GM11168 (cell line): ENCODE measurements at regions not wholly inside any gene's neighbourhood (a gene's known extent, or its start where the extent isn't known, plus 50 kb on each side); places are given as distances from the start of the nearest gene placed in this dataset.
"Not testable (repeated sequence)": the region's sequence is repeated elsewhere in the genome, so short reads cannot be mapped to it uniquely, and the experiment has no call there.

ENCODE experiments used
- in situ Hi-C: fragments of 300-500 bp; cut with MboI; formaldehyde crosslinking; loops from one replicate; pipeline ENCODE4 v1.12.0; 2022; ENCODE audit warnings: low sequenced_read_pairs; ENCODE audit not compliant: unreplicated experiment

DNA sequence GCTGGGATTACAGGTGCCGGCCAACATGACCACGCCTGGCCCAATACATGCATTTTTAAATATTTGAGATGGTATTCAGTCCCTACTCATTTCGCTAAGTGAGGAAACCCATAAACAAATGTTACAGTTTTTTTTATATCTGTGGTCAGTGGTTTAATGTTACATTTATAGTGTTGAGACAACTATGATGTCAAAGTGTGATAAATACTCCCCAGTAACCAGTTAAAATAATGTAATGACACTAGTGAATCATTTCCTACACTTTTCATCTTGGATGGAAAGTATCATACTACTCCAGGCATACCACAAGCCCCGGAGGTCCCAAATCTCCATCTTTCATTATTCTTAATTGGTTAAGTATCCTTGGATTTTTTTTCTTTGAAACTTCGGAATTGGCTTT is 87.5 kb upstream of the KIF26B start:
- in situ Hi-C loops, result no loop called here

DNA sequence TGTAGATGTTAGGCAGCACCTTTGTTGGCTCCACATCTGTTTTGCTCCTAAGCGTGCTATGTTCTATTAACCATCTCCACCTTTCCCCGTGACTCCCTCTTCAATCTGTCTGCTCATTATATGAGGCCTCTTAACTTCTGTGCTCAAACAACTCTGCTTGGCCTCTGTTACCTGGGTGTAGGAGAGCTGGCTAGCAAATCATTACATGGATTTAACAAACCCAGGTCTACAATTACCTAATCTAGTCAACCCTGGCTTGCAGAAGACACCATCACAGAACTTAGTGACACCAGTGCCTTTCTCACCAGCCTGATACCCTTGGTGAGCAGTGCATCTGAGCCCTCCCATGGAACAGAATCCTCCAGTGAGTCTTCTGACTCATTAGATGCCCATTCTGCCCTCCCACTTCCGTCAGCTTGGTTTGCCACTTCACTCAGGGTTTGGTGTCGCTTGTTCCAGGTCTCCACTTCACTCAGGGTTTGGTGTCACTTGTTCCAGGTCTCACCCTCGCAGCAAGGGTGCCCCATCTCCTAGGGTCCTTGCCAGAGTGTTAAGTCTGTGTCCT is 92.0 kb upstream of the KIF26B start:
- in situ Hi-C loops, result no loop called here

DNA sequence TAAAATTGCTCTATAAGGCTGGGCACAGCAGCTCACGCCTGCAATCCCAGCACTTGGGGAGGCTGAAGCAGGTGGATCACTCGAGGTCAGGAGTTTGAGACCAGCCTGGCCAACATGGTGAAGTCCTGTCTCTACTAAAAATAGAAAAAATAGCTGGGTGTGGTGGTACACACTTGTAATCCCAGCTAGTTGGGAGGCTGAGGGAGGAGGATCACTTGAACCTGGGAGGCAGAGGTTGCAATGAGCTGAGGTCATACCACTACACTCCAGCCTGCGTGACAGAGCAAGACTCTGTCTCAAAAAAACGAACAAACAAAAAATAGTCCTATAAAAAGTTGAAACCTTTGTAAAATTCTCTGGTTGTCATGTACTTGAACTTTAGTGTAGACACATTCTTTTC is 93.0 kb upstream of the KIF26B start:
- in situ Hi-C loops, result not testable (repeated sequence)

DNA sequence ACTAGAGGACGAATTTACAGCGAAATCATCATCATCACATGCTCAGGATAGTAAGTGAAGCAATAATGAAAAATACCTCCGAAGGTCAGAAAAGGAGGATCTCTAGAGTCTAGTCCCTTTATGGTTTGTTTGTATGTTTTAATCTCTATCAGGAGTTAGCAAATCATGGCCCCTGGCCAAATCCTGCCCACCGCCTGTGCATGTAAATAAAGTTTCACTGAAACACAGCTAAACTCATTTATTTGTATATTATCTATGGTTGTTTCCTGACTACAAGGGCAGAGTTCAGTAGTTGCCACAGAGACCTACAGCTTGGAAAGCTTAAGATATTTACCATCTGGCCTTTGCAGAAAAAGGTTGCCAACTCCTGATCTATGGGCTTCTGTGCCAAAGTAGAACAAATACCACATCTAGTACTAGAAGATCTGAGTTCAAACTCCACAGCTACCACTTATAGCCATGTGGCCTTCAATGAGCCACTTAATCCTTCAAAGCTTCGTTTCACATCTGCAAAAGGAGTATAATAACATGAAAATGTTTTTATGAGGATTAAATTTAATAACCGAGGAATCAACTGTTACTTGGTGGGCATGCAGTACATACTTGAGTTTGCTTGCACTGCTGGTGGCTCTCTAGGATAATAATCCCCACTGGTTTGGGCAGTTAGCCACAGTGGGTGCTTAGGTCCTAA is 94.0 kb upstream of the KIF26B start:
- in situ Hi-C loops, result no loop called here

DNA sequence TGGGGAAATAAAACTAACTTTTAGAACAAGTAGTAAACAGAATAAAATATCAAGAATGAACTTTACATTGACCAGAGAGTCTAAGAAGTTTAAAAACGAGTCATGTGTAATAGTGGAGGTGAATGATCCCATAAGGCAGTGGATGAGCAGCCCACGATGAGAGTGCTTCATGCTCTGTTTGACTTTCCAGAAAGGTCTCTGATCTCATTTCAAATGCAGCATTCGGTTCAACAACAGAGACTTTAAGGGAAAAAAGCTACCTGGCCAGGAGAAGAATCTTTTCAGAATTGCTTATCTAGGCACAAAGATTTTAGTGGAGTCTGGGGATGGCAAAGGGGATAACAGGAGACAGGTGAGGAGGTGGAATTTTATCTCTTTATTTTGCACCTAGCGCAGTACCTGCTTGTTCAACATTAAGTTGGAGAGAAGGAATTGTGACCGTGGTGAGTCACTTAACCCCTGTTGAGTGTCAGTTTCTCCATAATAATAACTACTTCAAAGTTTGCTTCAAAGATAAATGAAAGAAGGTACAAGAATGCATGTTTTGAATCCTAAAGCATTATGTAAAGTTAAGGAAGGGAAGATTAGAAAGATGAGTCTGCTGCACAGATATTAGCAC is 94.9 kb upstream of the KIF26B start:
- in situ Hi-C loops, result no loop called here

DNA sequence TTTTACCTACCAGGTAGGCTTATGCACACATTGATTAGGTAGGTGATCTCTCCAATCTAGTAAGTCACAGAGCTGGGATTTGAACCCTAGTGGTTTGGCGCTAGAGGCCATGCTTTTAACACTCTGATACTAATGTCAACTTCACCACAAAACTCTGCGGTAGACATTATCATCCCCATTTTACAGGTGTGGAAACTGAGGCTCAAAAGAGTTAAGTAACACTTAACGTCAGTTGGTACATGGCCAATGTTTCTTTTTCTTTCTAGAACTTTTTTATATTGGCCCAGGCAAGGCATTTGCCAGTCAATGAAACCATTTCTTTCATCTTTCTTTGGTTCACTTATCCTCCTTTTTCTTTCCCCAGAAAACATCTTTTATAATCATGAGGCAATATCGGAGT is 95.9 kb upstream of the KIF26B start:
- in situ Hi-C loops, result no loop called here

DNA sequence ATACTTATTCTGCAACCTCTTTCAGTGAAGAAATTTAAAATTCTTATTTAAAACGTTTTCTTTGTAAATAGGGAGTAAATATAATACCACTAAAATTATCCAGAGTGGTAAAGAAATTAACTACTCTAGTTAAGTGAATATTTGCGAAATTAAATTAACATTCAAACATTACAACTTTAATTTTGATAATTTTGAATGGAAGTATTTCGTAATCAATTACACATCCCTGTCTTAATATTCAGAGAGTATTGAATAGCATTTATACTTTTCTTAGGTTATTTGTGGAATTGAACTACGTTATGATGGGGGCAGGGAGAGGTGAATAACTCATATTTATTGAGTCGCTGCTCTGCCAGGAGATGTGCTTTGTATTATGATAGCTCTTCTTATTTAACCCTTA is 96.3 kb upstream of the KIF26B start:
- in situ Hi-C loops, result no loop called here

DNA sequence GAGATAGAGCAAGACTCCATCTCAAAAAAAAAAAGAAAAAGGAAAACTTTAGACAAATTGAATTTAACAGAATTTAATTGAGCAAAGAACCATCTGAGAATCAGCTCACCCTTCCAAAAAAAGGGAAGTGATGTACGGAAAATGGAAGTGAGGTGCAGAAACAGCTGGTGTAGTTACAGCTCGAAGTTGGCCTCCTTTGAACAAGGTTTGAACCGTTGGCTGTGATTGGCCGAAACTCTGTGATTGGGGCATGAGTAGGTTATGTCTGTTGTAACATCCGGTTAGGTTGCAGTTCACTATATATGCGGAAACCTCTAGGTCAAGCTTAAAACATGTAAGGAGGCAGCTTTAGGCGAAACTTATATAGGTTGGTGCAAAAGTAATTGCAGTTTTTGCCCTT is 97.9 kb upstream of the KIF26B start:
- in situ Hi-C loops, result no loop called here

DNA sequence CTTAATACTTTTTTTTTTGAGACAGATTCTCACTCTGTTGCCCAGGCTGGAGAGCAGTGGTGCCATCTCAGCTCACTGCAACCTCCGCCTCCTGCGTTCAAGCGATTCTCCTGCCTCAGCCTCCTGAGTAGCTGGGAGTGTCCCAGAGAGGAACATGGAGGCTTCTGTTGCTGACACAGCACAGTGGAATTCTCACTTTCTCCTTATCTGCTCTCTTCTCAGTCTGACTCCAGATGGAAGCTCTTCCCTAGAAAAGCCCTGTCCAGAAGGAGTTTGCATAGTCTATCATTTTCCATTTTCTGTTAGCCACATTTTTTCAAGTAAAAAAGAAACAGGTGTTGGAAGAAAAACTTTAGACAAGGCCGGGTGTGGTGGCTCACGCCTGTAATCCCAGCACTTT is 98.5 kb upstream of the KIF26B start:
- in situ Hi-C loops, result not testable (repeated sequence)

DNA sequence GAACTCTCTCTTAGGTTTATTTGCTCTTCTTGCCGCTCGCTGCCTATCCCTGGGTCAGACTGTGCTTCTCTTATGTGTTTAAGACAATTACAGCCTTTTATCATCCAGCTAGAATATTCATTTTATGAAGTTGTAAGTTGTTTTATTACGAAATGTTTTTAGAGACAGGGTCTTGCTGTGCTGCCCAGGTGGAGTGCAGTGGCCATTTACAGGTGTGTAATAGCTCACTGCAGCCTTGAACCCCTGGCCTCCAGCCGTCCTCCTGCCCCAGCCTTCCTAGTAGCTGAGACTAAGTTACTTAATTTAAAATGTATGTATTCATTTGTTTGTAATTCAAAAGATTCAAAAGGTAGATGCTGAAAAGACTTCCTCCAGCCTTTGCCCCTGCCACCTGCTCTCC is 99.0 kb upstream of the KIF26B start:
- in situ Hi-C loops, result no loop called here

DNA sequence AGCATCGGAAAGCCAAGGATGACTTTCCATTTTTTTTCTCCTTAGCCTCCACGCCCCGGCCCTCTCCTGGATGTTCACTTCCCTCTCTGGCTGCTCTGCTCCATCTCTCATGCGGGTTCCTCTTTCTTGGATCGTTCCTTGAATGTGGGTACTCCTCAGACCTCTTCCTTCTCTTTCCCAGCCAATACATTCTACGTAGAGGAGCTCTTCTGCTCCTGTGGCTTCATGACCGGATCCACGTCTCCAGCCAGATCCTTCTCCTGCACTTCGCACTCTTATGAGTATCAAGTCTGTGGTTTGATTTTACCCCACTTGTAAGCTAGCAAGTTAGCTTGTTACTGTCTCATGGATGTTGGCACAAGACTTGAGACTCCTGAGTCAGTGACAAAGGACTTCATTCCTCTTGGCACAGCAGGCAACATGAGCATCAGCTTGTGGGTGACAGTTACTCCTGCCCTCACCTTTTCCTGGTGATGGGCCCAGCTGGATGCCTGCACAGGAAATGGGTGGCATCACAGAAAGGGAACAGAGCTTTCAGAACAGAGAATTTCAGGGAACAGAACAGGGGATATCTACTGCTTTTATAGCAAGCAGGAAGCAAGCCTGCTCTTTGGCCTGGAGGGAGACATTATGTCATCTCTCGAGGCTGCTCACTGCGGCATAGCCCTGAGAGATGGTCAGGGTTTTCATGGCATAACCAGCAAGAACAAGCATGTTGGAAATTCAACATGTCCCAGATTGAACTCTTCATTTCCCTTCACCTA is 100.1 kb upstream of the KIF26B start:
- in situ Hi-C loops, result no loop called here

DNA sequence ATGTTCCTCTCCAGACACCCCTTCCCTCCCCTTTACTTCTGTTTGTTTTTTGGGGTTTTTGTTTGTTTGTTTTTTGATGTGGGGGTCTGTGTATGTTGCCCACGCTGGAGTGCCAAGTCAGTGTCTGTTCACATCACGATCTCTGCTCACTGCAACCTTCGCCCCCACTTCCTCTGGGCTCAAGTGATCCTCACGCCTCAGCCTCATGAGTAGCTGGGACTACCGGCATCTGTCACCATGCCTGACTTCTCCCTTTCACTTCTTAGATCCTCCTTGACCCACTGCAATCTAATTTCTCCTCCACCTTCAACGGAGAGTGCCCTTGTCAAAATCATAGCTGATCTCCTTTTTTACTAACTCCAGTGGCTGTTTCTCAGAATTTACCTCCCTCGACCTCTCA is 100.7 kb upstream of the KIF26B start:
- in situ Hi-C loops, result no loop called here

DNA sequence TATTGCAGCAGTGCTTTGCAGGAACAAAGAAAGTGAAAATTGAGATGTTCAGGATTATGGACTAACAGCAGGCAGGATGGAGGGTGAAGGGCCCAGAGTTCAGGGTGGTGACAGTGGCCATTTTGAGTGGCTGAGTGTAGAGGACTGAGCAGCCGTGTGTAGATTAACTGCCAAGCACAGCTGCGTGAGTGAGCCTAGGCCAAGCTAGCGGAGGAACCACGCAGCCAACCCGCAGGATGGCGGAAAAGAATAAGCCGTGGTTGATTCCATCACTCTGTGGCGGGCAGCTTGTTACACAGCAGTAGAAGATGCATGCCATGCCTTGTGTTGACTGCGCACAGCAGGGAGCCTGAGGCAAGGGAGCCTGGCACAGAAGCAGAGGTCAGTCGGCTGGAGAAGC is 102.5 kb upstream of the KIF26B start:
- in situ Hi-C loops, result no loop called here

DNA sequence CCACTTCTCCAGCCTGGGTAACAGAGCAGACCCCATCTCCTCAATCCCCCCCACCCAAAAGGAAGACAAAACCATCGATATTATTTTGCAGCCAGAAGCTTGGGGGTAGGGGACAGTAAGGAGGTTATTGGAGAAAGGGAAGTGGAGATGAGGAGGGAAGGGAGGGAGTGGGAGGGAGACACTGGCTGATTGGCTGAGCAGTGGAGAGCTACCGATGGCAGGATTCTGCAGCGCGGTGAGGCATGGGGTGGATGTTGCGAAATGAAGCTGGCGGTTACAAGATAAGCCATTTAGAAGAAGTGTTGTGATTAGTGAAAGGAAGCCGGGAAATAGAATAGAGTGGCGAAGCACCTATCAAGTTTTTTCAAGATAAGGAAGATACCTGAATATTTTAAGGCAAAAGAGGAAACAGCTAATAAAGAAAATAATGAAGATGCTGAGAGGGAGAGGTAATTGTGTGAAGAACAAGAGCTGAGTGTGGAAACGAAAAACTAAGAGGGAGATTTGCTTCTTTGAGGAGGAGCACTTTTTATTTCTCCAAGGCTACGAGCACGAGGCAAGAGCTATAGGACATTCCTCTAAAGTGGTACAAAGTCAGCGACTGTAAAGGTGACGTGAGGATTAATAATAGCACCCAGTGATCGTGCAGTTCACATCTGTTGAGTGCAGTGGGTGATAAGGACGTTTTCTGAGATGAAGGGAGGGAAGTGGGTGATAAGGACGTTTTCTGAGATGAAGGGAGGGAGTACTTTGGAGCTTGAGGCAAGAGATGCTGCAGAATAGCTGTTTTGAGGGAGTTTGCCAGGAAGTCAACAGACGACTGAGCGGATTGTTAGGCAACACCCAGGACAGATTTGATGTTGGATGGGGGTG is 103.2 kb upstream of the KIF26B start:
- in situ Hi-C loops, result no loop called here

DNA sequence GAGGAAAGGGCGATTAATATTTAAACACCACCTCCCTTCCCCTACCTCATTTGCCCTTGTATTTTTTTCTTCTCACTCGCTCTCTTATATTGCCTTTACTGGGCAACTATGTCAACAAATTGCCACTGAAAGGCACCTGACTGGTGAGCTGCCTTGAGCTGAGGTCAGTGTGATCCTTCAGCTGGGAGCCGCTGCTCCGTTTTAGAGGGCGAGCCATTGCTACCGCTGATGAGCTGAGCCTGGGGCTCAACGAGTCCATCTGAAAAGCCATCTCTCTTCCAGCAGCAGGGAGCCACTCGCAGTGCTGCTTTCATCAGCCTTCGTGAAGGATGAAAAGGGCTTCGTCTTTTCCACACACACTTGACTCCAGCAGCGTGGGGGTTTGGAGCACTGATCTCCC is 108.0 kb upstream of the KIF26B start:
- in situ Hi-C loops, result loop anchor here (10.0 kb wide), 1 partner anchor 242 kb away; no protein-coding TSS in a partner anchor

DNA sequence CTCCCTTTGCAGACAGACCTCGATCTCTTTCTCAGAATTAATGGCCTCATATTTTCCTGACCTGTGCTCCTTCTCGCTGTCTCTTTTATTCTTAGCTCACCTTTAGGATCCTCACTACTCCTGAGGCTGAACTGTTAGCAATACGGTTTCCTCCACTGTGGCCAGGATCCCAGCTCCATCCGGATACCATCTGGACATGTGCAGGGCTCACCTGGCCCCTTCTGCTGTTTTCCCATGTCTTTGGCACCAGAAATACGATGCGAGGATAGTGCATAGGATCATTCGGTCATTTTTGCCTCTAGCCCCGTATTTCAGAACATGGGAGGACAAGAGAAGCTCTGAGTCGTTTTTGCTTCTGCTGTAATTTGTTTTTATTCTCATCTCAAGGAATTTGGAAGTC is 108.5 kb upstream of the KIF26B start:
- in situ Hi-C loops, result loop anchor here (10.0 kb wide), 1 partner anchor 242 kb away; no protein-coding TSS in a partner anchor

DNA sequence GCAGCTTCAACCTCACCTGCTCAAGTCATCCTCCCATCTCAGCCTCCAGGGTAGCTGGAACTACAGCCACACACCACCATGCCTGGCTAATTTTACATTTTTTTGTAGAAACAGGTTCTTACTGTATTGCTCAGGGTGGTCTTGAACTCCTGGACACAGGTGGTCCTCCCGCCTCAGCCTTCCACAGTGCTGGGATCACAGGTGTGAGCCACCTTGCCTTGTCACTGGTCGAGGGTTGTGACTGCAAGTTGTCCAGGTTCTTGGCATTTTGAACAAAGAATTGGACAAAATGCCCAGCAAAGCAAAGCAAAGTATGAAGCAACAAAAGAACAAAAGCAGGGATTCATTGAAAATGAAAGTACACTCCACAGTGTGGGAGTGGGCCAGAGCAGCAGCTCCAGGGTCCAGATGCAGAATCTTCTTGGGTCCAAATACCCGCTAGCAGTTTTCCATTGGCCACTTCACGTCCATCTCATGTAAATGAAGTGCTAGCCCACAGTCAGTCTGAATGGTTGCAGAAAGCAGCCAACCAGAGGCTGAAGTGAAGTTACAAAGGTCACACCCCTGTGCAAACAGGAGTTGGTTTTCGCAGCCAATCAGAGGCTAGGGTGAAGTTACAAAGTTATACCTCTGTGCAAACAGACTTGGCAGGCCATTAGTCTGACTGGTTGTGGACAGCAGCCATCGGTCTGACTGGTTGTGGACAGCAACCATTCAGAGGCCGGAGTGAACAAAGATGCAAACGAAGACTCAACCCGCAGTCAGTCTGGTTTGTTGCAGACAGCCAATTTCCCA is 109.5 kb upstream of the KIF26B start:
- in situ Hi-C loops, result loop anchor here (10.0 kb wide), 1 partner anchor 240 kb away; no protein-coding TSS in a partner anchor

DNA sequence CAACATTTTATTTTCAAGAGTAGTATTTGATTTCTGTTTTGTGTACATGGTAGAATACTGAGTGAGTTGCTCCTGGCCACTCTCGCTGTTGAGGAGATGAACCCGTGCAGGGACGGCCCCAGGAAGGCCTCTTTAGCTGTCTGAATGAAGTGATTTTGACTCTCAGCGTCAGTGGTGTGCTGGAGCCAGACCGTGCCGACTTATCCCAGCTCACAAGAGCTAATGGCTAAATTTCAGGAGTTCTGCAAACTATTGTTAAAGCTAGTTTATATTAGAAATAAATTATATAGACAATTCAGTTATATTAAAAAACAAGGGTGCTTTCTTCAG is 111.2 kb upstream of the KIF26B start:
- in situ Hi-C loops, result loop anchor here (5.0 to 10.0 kb wide), 2 partner anchors 239 to 436 kb away; no protein-coding TSS in a partner anchor

DNA sequence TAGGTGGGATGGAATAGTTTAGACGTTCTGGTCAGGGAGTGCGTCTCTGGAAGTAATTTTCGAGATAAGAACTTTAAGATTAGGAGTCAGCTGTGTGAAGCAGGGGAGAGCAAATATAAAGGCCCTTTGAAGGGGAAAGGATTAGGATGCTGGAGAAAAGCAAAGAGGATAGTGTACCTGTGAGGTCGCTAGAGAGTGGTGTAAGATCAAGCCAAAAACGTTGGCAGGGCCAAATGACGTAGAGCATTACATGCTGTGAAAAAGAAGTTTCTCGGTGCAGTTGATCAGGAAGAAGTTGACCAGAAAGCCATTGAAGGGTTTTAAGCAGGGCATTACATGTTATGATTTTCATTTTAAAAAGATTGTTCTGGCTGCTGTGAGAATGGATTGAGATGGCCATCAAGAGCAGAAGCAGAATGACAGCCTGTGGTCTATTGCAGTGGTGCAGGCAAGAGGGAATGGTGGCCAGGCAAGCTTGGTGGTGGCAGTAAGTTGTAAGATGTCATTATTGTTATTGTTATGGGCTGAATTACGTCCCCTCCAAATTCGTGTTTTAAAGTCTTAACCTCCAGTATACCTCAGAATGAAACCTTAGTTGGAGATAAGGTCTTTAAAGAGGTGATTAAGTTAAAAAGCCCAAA is 113.6 kb upstream of the KIF26B start:
- in situ Hi-C loops, result loop anchor here (5.0 to 10.0 kb wide), 2 partner anchors 236 to 434 kb away; no protein-coding TSS in a partner anchor
